ENCODE measurements at regions not wholly inside any gene's neighbourhood (a gene's known extent, or its start where the extent isn't known, plus 50 kb on each side); places are given as distances from the start of the nearest gene placed in this dataset.
A peak's percentile ranks its signal among the peaks of the same experiment; 100 is the strongest.

DNA sequence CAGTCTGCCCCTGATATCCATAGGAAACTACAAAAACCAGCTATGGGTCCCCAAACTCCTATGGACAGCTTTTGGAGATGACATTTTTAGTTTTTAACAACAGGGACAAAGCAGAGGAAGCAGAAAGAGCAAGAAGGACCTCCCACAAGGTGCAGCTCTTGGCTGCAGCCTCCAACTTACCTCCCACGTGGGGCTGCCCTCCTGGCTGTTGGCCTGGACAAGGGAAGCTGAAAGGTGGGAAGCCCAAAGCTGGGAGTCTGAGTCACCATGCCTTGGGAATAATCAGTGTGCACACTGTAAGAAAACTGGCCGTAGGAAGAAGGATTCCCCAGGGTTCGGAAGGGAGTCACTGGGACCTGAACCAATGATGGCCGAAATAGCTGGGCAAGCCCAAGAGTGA, 51.8 kb upstream of the PAX1 start:
- no peak for DNase-seq (ENCODE audit: low read depth)

DNA sequence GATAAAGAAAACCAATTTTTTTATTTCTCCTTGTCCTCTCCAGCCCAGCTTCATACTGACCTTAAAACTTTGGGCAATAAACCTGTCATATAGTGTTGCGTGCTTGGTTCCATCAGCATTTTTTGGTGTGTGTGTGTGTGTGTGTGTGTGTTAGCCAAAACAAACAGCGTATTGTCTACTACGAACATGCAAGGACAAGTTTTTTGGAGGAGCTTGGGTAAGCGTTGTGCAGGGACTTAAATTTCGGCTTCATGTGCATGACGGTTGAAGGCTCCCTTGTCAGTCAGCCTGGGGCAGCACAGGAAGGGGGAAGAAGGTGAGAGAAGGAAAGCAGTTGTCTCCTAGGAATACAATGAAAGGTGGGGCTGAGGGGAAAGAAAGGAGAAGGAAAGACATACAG, 62.0 kb upstream of the PAX1 start:
- no peak for DNase-seq (ENCODE audit: low read depth)

DNA sequence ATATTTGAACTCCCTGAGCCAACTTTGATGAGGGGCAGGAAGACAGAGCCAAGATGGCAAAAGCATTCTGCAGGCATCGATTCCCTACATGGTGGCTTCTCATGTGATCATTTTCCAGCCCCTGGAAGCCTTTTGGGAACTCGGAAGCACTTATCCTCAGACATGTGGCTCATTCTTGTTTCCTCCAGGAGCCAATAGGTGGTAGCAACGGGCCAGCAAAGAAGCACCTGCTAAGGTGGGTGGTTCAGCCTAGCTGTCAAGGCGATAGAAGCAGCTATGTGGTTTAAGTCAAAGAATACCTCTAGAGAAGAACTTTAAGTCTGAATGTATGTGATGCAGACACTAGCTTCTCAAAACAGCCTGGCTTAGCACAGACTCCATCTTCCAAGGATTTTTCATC, 64.9 kb upstream of the PAX1 start:
- DNase-seq (ENCODE audit: low read depth): no peak

DNA sequence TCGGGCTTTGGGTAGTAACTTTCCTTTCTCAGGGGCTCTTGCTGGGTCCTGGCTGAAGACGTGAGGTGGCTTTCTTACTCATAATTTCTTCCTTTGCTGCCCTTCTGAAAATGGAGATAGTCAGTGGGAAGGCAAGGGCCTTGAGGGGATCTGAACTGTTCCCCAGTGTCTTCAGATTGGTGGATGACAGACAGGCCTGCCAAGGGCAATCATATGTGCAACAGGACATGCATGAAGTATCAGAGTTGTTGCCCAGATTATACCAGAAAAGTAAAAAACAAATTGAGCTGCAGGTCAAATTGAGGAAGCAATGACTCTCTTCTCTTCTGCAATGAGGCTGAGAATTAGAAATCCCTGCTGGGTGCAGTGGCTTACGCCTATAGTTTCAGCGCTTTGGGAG, 71.6 kb upstream of the PAX1 start:
- no peak for DNase-seq (ENCODE audit: low read depth)

DNA sequence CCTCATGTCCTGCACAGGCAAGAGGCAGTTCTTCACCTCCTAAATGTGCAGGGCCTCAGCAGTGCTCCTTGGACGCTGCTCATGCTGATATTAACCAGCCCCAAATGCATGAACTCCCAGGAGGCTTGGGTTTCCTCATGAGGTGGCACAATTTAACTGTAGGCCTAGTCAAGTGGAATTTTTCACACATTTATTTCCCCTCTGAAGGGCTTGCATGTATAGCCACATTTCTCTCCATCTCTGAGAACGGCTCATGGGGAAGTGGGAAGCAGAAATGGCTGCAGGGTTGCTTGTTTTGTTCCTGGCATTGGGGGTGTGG, 72.8 kb upstream of the PAX1 start:
- no peak for DNase-seq (ENCODE audit: low read depth)

DNA sequence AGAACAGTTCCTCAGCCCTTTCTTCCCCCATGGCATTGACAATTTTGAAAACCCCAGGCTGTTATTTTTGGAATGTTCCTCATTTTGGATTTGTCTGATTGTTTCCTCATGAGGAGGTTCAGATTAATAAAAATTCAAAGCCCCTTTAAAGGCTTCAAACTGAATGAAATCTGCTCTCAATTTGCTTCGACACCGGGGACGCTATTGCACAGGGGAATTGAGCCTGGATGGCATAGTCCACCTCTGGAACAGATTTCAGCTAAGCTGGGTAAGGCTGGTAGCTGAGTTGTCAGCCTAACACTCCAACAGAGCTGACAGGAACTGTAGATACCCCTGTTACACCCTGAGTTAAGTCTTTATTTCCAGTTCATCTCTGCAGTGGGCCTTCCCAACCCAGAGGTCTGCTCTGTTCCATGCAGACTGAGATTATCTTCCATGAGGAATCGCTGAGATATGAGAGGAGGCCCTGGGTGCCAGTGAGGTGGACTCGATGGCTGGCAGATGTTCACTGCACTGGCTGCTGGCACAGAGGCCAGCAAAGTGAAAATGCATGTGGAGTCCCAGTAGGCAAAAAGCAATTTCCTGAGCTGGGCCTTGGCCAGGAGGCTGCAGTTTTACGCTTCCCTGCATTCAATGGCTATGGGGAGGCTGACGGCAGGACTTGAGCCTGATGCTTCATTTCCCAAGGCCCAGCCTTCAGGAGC, 73.3 kb upstream of the PAX1 start:
- DNase-seq (ENCODE audit: low read depth): no peak

DNA sequence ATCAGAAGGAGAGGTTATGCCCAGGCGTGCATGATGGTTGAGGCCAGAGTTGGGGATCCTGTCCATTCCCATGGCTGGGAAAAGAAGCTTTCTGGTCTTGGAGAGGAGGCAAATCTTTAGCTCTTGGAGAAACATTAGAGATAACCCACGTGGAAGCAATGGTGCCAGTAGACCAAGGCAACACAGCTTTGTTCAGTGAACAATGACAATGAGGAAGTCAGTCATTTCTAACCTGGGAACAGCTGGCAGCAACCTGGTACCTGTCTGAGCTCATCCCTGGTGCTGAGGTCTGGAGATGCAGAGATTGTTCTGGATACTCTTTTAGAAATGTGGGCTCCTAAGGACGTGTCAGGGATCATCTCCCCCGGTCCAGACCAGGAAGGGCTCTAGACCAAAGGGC, 76.7 kb upstream of the PAX1 start:
- DNase-seq (ENCODE audit: low read depth): no peak

DNA sequence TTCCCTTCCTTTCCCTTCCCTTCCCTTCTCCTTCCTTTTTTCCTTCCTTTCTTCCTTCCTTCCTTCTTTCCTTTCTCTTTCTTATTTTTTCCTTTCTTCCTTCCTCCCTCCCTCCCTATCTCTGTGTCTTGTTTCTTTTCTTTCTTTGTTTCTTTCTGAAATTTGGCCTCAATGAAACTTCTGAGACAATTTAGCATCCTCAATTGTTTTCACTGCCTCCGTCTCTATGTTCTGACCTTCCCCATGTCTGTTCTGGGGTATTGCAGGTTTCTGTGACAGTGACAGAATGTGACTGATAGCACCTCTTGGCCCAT, 81.7 kb upstream of the PAX1 start:
- no peak for DNase-seq (ENCODE audit: low read depth)

DNA sequence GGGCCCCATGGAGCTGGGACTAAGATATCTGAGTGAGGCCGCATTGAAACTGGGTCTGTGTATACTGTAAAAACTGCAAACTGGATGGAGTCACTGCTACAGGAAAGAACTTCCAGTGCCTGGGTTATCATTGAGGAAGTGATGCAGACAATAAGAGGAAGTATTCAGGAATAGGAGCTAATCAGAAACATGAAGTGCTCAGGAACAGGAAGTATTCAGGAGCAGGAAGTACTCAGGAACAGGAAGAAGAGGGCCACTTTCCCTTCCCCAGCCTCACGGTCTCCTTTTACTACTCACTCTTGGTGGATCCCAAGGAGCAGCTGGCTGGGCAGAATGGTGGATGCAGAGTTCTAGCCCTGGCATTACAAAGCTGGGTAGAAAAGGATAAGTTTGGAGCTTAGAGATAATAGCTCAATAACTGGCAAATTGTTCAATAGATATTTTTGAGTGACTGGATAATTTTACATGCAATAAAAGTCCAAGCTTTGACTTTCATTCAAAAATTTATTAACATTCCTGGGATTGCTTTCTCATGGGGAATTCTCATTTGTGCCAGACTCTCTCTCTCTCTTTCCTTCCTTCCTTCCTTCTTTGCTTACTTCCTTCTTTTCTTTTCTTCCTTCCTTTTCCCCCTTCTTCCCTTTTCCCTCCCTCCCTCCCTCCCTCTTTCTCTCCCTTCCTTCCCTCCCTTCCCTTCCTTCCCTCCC, 82.2 kb upstream of the PAX1 start:
- no peak for DNase-seq (ENCODE audit: low read depth)

DNA sequence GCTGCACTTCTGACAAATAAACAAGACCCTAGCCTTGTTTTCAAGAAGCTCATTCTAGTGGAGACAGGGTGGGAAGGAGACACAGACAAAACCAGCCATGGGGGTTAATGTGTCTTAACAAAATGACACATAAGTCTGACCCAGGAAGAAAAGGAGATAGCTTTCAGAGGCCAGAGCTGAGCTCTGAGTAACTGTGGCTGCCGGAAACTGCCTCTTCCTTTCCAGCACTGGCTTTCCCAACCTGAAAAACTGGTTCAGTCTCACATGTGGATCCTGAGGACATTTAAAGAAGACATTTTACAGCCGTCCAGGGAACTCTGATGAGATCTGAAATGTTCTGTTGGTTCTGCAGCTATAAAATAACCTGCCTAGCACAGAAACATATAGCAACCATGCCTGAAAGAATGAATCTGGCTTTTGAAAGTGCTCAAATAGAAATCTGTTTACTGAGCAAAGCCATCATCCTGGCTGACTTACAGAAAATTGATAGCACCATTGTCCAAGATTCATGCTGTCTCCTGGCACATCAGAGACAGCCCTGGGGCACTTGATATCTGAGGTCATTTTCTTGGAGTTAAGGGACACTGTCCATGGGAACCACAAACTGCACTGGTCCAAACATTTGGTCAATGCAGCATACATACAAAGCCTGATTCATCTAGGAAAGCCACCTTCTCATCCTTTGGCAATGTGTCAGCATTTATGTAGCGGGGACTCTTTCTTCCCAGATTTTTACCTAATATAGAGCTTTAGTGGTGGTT, 83.2 kb upstream of the PAX1 start:
- DNase-seq (ENCODE audit: low read depth): no peak

DNA sequence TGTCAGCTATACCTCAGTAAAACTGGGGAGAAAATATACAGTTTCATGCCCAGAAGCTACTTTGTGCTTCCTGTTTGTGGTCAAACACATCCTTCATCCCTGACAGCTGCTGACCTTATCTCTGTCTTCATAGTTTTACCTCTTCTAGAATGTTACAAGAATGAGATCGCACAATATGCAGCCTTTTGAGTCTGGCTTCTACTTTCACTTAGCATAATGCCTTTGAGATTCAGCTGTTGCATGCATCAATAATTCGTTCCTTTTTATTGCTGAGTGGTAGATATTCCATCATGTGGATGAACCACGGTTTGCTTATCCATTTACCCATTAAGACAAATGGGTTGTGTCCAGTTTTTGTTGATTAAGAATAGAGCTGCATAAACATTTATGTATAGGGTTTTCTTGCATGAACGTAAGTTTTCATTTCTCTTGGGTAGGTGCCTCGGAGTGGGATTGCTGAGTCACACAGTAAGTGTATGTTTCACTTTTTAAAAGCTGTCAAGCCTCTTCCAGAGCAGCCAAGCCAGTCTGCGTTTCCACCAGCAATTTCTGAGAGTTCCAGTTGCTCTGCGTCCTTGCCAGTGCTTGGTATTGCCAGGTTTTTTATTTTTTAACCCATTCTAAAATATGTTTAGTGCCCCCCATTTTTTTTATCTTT, 86.6 kb upstream of the PAX1 start:
- no peak for DNase-seq (ENCODE audit: low read depth)

DNA sequence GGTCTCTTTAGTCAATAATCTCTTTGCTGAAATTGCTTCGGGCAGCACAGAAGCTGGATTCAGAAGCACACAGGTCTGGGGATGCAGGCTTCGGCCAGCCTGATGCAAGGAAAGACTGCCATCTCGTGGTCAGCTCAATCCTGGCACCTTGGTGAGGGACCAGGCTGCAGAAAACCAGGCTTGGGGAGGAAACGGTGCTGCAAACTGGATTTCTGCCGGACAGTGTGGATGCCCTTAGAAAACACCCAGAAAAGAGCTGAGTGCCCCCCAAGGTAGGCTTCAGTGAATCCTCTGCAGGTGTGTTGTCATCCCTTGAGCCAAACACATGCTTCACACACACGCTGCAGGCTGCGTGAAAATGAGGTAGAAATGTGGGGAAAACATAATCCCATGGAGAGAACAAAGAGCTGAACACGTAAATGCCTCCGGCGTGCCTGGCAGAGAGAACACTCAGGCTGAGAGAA, 89.8 kb upstream of the PAX1 start:
- peak; percentile 7 for DNase-seq (ENCODE audit: low read depth)

DNA sequence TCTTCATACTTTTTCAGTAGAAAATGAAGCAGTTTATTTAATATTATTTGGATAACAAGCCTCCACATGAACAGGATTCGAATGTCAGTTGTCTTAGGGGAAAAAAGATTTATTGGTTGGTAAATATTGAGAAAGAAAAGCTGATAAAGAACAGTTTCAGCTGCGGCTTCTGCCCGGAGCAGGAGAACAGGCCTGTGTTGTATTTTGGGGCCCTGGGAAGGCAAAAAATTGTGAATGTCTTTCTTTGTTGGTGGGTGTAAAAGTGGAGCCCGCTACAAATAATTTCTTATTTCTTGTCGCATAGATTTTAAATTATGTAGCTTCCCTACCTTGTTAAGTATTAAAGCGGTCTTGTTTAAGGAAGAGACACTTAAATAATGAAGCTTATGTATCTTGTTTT, 90.5 kb upstream of the PAX1 start:
- DNase-seq (ENCODE audit: low read depth): no peak

DNA sequence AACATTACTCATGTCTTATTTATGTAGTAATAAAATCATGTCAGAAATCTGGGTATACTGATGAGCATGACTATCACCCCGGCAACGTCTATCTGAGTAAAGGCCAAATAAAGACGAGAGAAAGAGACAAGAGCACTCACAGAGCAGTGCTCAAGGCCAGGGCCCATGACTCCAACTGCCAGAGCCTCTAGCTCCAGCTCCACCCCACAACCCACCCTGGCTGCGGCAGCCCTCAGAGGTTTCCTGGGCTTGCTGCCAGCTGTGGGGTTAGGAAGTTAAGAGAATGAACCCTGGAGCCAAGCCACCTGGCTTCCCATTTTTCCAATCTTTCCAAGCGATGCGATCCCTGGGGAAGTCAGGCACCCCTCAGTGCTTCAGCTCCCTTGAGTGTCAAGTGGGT, 92.0 kb upstream of the PAX1 start:
- DNase-seq (ENCODE audit: low read depth): no peak

DNA sequence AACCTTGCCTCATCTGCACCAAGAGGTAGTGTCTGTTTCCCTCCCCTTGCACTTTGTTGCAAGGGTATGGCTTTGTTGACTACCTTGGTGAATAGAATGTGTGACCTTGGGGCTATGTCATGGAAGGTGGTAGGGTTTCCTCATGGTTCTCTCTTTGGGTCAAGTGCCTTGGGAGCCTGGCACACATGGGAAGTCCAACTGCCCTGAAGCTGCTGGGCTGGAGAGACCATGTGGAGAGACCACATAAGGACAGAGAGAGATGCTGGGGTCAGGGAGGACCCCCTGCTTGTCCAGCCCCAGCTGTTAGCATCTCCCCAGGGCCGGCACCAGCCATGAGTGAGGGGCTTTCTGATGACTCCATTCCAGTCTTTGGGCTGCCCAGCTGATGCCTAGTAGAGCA, 95.5 kb upstream of the PAX1 start:
- no peak for DNase-seq (ENCODE audit: low read depth)

DNA sequence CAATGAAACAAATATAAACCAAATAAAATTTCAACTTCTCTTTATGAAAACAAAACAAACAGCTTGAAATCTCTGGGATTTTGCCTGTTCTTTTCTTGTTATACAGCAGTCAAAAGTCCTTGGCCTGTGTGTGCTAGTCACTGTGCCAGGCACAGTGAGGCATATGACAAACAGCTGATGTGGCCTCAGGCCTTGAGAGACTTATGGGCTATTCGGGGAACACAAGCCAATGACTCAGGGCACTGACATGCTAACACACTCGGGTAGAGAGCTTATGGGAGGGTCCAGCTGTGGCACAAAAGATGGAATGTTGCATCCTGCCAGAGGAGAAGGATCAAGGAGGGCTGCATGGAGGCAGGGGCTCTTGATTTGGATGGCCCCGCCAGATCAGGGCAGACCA, 95.4 kb upstream of the NKX2-2 start:
- DNase-seq (ENCODE audit: low read depth): no peak

DNA sequence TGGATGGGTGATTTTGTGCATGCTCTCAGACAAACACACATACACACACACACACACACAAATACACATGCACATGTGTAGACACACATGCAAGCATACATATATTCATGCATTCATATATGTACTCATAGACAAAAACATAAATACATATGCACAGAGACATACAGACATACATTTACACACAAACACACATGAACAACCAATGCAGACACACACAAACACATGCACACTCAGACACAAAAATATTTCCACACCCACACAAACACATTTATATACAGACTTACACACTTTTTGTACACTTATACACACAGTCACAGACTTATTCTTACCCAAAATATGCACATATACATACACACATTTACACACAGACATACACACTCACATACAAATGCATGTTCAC, 94.9 kb upstream of the NKX2-2 start:
- DNase-seq (ENCODE audit: low read depth): no peak

DNA sequence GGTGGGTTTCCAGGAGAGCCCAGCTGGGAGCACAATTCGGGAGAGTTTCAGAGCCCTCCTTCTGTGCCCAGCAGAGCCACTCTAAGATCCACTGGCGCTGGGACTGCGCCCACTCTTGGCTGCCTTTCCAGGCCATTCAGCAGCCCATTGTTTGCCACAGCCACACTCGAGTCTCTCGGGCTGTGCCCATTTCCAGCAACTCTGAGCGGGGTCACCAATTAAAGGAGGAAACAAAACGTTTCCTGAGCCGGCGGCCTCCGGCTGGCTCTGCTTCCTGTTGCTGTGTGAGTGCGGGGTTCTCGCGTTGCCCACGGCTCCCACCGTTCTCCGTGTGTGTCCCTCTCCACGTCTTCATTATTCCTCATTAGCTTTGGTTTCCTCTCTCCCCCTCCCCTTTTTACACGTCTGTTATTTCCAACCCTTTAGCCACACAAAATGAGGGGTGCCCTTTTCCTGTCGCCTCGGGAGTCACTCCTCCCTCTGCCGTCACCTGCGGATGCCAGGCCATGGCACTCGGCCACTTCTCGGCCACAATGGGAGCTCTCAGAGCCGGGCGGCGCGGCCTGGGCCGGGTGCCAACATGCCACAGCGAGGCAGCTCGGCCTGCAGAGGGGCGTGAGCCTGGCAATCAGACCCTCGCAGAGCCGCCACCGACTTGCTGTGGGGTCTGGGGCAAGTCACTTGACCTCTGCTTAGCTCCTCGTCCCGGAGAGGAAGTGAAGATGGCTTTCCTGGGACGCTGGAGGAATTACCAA, 94.3 kb upstream of the NKX2-2 start:
- no peak for DNase-seq (ENCODE audit: low read depth)

DNA sequence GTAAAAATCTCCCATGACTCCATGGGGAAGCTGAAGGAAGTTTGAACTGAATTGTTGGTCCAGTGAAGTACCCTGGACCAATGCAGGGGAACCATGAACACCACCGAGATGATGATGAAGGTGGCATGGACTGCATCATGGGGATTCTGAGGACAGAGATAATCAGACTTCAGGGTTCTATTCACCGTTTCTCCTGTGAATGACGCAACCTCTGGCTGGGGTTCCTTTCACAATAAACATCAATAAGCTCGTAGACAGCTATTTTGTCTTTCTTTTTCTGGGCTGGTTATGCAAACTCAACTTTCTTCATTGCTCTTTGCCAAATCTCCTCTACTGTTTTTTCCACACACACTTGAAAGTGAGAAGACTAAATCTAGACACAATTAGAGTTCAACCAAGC, 87.9 kb upstream of the NKX2-2 start:
- no peak for DNase-seq (ENCODE audit: low read depth)

DNA sequence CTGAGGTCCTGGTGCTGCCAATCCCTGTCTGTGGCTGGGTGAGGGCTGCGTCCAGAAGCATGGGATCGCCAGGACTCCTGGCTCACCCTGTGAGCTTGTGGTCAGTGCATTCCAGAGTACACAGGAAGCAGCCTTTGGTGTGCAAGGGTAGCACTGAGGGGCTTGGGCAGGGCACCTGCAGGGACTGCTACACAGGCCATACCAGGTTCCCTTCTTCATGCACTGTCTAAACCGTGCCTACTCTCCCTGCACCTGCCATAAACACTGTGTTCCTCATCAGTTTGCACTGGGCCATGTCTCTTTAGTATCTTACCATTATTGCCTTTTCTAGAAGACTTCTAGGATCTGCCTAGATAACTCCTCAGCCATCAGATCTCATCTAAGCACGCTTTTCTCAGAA, 72.8 kb upstream of the NKX2-2 start:
- DNase-seq (ENCODE audit: low read depth): no peak

DNA sequence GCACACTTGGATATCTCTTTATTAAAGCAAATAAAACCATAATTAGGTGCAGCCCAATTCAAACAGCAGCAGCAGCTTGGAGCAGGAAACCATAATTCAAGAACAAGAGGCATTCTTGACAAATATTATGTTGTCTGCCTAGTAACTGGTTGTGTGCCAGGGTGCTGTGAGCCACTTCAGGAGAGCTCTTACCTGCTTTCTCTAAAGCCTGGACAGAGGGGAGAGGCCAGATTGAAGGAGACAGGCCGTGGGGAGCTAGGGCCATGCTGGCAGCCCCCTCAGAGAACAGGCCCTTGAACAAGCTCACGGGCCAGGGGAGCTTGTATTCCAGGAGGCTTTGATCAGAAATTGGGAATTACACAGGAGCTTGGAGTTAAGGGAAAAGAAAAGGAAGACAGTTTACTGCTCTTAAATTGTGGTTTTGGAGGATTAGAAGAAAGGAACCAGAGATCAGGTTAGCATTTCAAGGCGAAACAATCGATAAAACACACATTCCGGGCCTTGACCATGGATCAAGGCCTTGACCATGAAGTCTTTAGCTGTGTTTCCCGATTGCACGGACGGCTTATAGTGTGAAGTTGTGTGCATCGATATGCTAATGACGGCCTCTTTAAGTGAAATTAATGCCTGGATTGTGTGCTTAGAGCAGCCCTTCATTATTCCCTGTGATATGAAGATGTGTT, 69.8 kb upstream of the NKX2-2 start:
- no peak for DNase-seq (ENCODE audit: low read depth)

DNA sequence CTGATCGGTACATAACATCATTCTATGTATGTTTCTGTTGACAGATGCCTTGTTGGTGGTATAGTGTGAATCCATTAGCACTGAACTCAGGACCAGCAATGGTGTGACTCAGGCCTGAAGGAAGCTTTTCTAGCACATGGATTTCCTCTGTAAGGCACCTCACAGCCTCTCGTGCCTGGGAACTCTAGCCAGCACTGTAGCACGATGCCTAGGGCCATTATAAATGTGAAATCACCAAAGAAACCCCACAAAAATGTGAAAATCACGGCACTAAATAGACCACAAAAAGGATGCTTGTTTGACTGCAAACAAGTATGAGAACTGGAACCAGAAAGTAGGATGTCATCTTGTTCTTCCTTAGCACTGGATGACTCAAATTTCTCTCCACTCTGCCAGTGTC, 63.7 kb upstream of the NKX2-2 start:
- no peak for DNase-seq (ENCODE audit: low read depth)

Data from stimulated activated CD8-positive, alpha-beta memory T cell treated with anti-CD3 and anti-CD28 coated beads, Interleukin-7, amount 100 ng/mL, for 24 hours (primary cell).